Omental fat pad (tissue), 3 donors: ENCODE measurements at regions not wholly inside any gene's neighbourhood (a gene's known extent, or its start where the extent isn't known, plus 50 kb on each side); places are given as distances from the start of the nearest gene placed in this dataset.

Experiments
- ATAC-seq: fragments of 150-250 bp; one replicate; pipeline ENCODE4 v1.9.1; 2016; ENCODE audit warnings: mild to moderate bottlenecking, moderate library complexity; ENCODE audit not compliant: low FRiP score
- DNase-seq: peaks from one replicate; pipeline ENCODE4 v3.0.0-alpha.2; 2019; ENCODE audit warnings: low spot score
- CTCF ChIP-seq, 3 donors: fragments of 450-650 bp; IDR thresholded peaks; one replicate each; pipeline ENCODE4 v1.5.1; 2016 to 2017; ENCODE audit warnings: antibody characterized with exemption in 3 of 3, mild to moderate bottlenecking in 3 of 3, moderate library complexity in 2 of 3

DNA sequence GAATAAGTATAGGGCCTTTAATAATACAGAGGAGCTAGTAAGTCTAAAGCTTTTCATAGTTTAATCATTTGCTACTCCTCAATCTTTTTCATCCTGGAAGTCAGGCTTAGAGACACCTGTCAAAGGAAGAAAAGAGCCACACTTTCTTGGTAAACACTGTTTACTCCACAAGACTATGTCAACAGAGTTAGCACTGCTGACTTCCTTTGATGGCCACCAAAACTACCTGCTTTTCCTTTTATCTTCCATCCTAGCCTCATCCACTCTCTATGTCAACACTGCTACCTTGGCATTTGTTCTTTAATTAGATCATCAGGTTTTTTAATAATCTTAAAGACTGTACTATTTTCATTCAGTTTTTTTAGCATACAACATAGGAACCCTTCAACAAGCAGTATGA, 106.2 kb downstream of the ELAPOR2 start:
- ATAC-seq (no peak), DNase-seq (no peak)
- TF ChIP-seq CTCF (IDR thresholded peaks at IDR 0.05): no peak

- DNase-seq (no peak), ATAC-seq (no peak)
- TF ChIP-seq CTCF (IDR thresholded peaks at IDR 0.05): no peak
Observed at GRCh38 chr7:86951895-86952294, 107.6 kb downstream of the ELAPOR2 start.

GRCh38 chr7:86950944-86951343, 108.5 kb downstream of the ELAPOR2 start:
- DNase-seq (no peak), ATAC-seq (no peak)

DNA sequence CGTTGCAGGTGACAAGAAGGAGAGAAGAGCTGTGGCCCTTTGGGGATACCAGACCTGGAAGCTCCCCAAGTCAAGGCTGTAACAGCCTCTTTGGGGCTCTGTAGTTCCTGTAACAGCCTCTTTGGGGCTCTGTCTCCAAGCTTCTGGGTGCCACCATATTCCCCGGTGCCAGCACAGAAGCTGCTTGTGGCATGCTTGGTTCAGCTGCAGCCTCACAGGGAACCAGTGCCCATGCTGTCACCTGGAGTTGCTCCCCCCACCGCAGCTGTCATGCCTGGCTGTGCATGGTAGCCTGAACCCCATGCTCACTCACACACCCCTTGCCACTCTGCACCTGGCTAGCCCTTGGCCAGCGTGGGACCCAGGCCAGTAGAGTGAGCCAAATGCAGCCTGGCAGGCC, 109.1 kb downstream of the ELAPOR2 start:
- no peak for TF ChIP-seq CTCF (IDR thresholded peaks at IDR 0.05)
- ATAC-seq: no peak
- DNase-seq: no peak

More at GRCh38 chr7:86950944-86951343, 108.5 kb downstream of the ELAPOR2 start:
- no peak for TF ChIP-seq CTCF (IDR thresholded peaks at IDR 0.05)

- DNase-seq (no peak), ATAC-seq (no peak)
- TF ChIP-seq CTCF (IDR thresholded peaks at IDR 0.05): no peak
Observed at GRCh38 chr7:86949779-86950260, 109.6 kb downstream of the ELAPOR2 start.

DNA sequence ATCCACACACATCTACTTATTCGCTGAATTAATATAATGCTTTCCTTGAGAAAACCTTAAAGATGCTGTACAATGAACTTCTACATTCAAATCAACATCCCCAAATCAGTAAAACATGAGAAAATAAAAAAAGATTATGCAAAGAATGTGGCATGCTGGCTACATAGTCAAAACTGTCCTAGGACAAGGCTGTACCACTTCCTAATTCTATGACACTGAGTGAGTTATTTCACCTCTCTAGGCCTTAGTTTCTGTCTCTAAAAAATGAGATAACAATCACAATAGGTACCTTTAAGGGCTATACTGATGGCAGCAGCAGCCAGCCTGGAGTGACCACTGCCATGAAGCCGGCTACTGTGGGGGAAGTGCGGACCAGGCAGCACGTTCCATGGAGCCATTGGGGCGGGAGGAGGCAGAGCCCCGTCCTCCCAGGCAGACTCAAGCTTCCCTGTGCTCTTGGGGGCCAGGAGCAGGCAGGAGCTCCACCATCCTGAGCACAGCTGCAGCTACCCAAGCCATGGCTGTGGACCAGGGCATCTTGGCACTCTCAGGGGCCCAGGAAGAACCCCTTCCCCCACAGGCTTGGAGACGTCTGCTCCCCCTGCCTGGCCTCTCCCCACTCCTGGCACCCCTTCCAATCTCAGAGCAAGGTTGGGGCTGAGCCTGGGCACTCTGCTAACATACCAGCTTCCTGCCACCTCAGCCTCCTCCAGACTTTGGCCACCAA, 110.2 kb downstream of the ELAPOR2 start:
- TF ChIP-seq CTCF (IDR thresholded peaks at IDR 0.05): no peak
- DNase-seq (no peak), ATAC-seq (no peak)

DNA sequence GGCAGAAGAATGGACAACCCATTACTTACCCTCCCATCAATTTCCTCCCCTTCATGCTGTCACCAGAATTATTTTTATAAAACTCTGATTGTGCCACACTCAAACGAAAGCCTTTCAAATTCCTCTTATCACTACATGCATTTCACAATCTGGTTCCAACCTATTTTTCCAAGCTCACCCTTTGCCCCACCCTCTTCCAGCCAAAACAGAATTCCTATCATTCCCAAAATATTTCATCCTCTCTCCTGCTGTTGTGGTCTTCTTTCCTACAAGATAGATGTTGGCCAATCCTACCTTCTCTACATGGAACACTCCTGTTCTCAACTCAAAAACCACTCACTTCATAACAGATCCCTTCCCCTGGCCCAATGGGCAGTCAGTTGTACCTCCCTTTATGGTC, 111.5 kb downstream of the ELAPOR2 start:
- ATAC-seq (peak; percentile 47), DNase-seq (no peak)
- no peak for TF ChIP-seq CTCF (IDR thresholded peaks at IDR 0.05)
